HuH-7.5 (cell line): ENCODE measurements at regions not wholly inside any gene's neighbourhood (a gene's known extent, or its start where the extent isn't known, plus 50 kb on each side); places are given as distances from the start of the nearest gene placed in this dataset.
"Not testable (repeated sequence)": the region's sequence is repeated elsewhere in the genome, so short reads cannot be mapped to it uniquely, and the experiment has no call there.

Source experiments
- DNase-seq: peaks from one replicate; pipeline ENCODE4 v3.0.0; 2011; ENCODE audit warnings: low spot score

GRCh38 chr10:7069706-7070105 lies 341.1 kb downstream of the SFMBT2 start:
- DNase-seq, result no peak

DNA sequence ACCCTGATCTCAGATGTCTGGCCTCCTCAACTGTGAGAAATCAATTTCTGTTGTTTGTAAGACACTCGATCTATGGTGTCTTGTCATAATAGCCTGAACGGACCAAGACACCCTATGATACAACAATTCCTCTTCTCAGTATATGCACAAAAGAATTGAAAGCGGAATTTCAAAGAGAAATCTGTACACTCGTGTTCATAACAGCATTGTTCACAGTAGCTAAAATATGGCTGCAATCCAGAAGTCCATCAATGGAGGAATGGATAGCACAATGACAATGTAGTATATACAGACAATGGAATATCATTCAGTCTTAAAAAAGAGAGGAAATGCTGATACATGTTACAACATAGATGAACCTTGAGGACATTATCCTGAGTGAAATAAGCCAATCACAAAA lies 354.6 kb downstream of the SFMBT2 start:
- DNase-seq, result no peak

- peak; percentile 6 for DNase-seq
Observed at GRCh38 chr10:7054915-7055314, 355.9 kb downstream of the SFMBT2 start.

DNA sequence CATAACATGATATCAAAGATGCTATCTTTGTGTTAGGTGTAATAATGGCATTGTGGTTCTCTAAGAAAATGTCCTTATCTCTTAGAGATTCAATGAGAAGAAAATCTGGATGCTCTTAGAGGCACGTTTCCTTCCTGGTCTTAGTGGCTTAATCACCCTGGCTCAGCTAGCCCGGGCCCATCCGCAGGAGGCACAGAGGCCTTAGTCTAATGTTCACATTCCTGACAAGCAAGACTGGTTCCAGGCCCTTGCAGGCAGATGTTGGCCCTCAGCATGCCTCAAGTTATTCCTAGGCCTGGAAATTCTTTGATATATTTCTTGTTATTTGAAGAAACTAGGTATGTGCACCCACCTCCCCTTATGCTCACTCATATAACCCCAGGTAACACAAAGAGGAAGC lies 357.6 kb downstream of the SFMBT2 start:
- DNase-seq, result no peak

GRCh38 chr10:7050024-7050423 lies 360.8 kb downstream of the SFMBT2 start:
- not testable (repeated sequence) for DNase-seq

- no peak for DNase-seq
Observed at GRCh38 chr10:7048061-7048460, 362.8 kb downstream of the SFMBT2 start.

DNA sequence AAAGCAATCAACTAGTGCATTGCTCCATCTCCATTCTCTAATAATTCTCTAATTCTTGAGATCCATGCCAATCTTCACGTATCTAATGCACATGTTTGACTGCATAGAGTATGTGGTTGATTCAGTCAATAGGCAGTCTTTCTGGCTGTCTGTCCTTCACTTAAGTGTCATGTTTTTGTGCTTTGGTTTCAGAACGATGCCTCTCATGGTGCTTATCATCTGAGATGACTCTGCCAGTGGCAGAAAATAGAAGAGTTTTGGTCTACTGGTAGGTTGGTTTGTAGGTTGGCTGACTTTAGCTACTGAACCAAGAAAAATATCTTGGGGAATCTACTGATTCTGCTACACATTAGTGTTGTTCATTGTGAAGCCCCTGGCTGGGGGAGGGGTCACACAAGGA lies 364.2 kb downstream of the SFMBT2 start:
- DNase-seq, result no peak

GRCh38 chr10:7045891-7046599 lies 364.8 kb downstream of the SFMBT2 start:
- DNase-seq, result no peak

GRCh38 chr10:7043055-7043653 lies 367.7 kb downstream of the SFMBT2 start:
- DNase-seq, result no peak

GRCh38 chr10:7042419-7043054 lies 368.3 kb downstream of the SFMBT2 start:
- no peak for DNase-seq

DNA sequence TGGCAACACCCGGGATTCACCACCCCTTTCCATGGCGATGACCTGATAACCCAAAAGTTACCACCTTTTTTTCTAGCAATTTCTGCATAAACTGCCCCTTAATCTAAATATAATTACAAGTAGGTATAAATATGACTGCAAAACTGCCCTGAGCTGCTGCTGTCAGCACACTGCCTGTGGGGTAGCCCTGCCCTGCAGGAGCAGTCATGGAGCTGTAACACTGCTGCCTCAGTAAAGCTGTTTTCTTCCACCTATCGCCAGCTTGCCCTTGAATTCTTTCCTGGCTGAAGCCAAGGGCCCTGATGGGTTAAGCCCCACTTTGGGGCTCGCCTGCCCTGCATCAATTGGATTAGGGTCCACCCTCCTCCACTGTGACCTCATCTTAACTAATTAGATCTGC lies 368.8 kb downstream of the SFMBT2 start:
- DNase-seq, result no peak

GRCh38 chr10:7040681-7041080 lies 370.2 kb downstream of the SFMBT2 start:
- no peak for DNase-seq

GRCh38 chr10:7039859-7040258 lies 371.0 kb downstream of the SFMBT2 start:
- no peak for DNase-seq

GRCh38 chr10:7038416-7038815 lies 372.4 kb downstream of the SFMBT2 start:
- no peak for DNase-seq

- DNase-seq, result not testable (repeated sequence)
Observed at GRCh38 chr10:7037434-7037833, 373.4 kb downstream of the SFMBT2 start.

- no peak for DNase-seq
Observed at GRCh38 chr10:7036951-7037350, 373.9 kb downstream of the SFMBT2 start.

GRCh38 chr10:7035126-7035761 lies 375.6 kb downstream of the SFMBT2 start:
- no peak for DNase-seq

- no peak for DNase-seq
Observed at GRCh38 chr10:7033031-7033430, 377.8 kb downstream of the SFMBT2 start.

GRCh38 chr10:7030134-7030855 lies 380.5 kb downstream of the SFMBT2 start:
- DNase-seq, result no peak

GRCh38 chr10:7029672-7030071 lies 381.2 kb downstream of the SFMBT2 start:
- no peak for DNase-seq

- no peak for DNase-seq
Observed at GRCh38 chr10:7028809-7029166, 382.0 kb downstream of the SFMBT2 start.
